Activated B cell treated with CpG ODN at 0.5 μM for 24 hours (primary cell): ENCODE measurements at regions not wholly inside any gene's neighbourhood (a gene's known extent, or its start where the extent isn't known, plus 50 kb on each side); places are given as distances from the start of the nearest gene placed in this dataset.

Experiments used
- ATAC-seq: fragments of 200-7000 bp; cut with Tn5 transposase; one replicate; pipeline ENCODE4 v1.10.0; 2021; ENCODE audit warnings: low read depth, mild to moderate bottlenecking, moderate library complexity
- CTCF ChIA-PET: fragments of 350-600 bp; sonication (Branson Sonifier 250); formaldehyde crosslinking; loops from one replicate; lab custom pipeline; 2021; ENCODE audit warnings: antibody characterized with exemption; lab: Charles Lee
- POLR2A ChIA-PET: fragments of 350-600 bp; sonication (Branson Sonifier 250); formaldehyde crosslinking; loops from one replicate; lab custom pipeline; 2021; ENCODE audit warnings: antibody characterized with exemption; lab: Charles Lee
- DNase-seq: peaks from one replicate; pipeline ENCODE4 v3.0.0; 2022
- H3K27ac Mint-ChIP-seq: one replicate; pipeline ENCODE4 v1.8.0; 2020; ENCODE audit warnings: mixed read lengths
- H3K27me3 Mint-ChIP-seq: one replicate; pipeline ENCODE4 v1.8.0; 2021; ENCODE audit warnings: mixed read lengths
- H3K36me3 Mint-ChIP-seq: one replicate; pipeline ENCODE4 v1.8.0; 2021; ENCODE audit warnings: low read depth, mixed read lengths
- H3K4me1 Mint-ChIP-seq: one replicate; pipeline ENCODE4 v1.8.0; 2021; ENCODE audit warnings: mixed read lengths
- H3K4me3 Mint-ChIP-seq: one replicate; pipeline ENCODE4 v1.8.0; 2020; ENCODE audit warnings: mild to moderate bottlenecking, mixed read lengths
- H3K9me3 Mint-ChIP-seq: one replicate; pipeline ENCODE4 v1.8.0; 2020; ENCODE audit warnings: mixed read lengths
- CTCF ChIP-seq: fragments of 200-600 bp; IDR thresholded peaks from one replicate; pipeline ENCODE4 v1.8.0; 2022; ENCODE audit warnings: antibody characterized with exemption, mild to moderate bottlenecking
- intact Hi-C: fragments of 100-400 bp; cut with micrococcal nuclease; formaldehyde crosslinking; loops from one replicate; pipeline ENCODE4 v1.15.1; 2024

DNA sequence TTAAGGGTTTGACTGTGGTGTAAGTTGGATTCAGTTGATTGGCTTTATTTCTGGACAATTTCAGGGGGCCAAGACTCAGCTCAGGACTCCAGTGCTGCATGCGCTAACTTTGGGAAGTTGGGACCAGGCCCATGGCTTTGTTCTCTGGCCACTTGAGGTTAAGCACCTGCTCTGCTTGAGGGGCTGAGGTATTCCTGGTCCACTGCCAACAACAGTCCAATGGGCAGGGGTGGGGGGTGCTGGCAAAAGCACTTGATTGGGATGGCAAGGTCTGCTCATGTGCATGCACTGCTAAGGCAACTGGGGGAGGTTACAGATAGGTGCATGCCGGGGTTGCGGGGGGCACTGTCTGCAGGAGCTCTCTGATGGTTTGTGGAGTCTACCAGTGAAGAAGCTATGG, 52.6 kb upstream of the ASB17 start:
- DNase-seq (no peak), ATAC-seq (no peak)
- Mint-ChIP-seq H3K4me1 (no peaks in the 10 kb centered on the region), H3K9me3 (peaks cover 5% of the 10 kb centered on the region), H3K27ac (no peak overlapping the region), H3K27me3 (peaks cover 5% of the 10 kb centered on the region), H3K4me3 (no peak overlapping the region), H3K36me3 (no peaks in the 10 kb centered on the region)
- POLR2A ChIA-PET, result no interaction called here
- CTCF ChIA-PET, result no interaction called here
- intact Hi-C loops, result no loop called here
- no peak for TF ChIP-seq CTCF

DNA sequence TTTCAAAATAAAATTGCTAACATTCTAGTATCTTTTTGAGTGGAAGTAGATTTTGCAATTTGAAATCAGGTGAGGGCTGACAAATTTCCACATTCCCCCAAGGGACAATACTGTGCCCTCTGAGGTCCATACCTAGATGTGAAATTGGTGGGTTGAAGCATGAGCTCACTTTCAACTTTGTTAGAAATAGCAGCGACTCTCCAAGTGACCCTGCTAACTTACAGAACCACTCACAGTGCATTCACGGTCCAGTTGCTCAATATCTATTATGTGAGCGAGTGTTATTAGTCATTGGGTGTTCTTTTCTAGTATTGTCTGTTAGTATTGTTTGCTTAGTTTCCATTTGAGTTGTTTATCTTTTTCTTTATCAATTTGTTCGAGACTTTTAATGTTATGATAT, 53.6 kb upstream of the ASB17 start:
- CTCF ChIA-PET, result interaction anchor here (1.1 kb wide), 1 partner anchor 10 kb away, joined by 3 read pairs; no protein-coding TSS in a partner anchor
- H3K36me3 Mint-ChIP-seq, result no peaks in the 10 kb centered on the region
- DNase-seq, result no peak

GRCh38 chr1:75986478-75986877, 54.3 kb upstream of the ASB17 start:
- peaks cover 5% of the 10 kb centered on the region for H3K9me3 Mint-ChIP-seq
- H3K4me3 Mint-ChIP-seq, result no peak overlapping the region
- intact Hi-C loops, result no loop called here
- H3K36me3 Mint-ChIP-seq, result no peaks in the 10 kb centered on the region
- no peak for ATAC-seq
- no peaks in the 10 kb centered on the region for H3K4me1 Mint-ChIP-seq
- ChIA-PET CTCF (interaction anchor here (1.1 kb wide), 1 partner anchor 10 kb away, joined by 3 read pairs; no protein-coding TSS in a partner anchor), POLR2A (no interaction called here)
- peaks cover 3% of the 10 kb centered on the region for H3K27me3 Mint-ChIP-seq
- TF ChIP-seq CTCF, result no peak
- no peak for DNase-seq
- no peak overlapping the region for H3K27ac Mint-ChIP-seq

More for the DNA sequence above, 53.6 kb upstream of the ASB17 start:
- Mint-ChIP-seq H3K27me3 (peaks cover 3% of the 10 kb centered on the region), H3K4me3 (no peak overlapping the region), H3K27ac (no peak overlapping the region), H3K9me3 (peaks cover 5% of the 10 kb centered on the region), H3K4me1 (no peaks in the 10 kb centered on the region)
- POLR2A ChIA-PET, result no interaction called here
- no peak for TF ChIP-seq CTCF
- intact Hi-C loops, result no loop called here
- no peak for ATAC-seq

- ATAC-seq (no peak), DNase-seq (no peak)
- intact Hi-C loops, result no loop called here
- H3K27me3 Mint-ChIP-seq, result peaks cover 3% of the 10 kb centered on the region
- ChIA-PET CTCF (no interaction called here), POLR2A (no interaction called here)
- H3K27ac Mint-ChIP-seq, result no peak overlapping the region
- H3K4me3 Mint-ChIP-seq, result no peak overlapping the region
- no peak for TF ChIP-seq CTCF
- H3K4me1 Mint-ChIP-seq, result no peaks in the 10 kb centered on the region
- H3K9me3 Mint-ChIP-seq, result peaks cover 2% of the 10 kb centered on the region
- no peaks in the 10 kb centered on the region for H3K36me3 Mint-ChIP-seq
Measured at GRCh38 chr1:75989121-75989520, 56.9 kb upstream of the ASB17 start.

DNA sequence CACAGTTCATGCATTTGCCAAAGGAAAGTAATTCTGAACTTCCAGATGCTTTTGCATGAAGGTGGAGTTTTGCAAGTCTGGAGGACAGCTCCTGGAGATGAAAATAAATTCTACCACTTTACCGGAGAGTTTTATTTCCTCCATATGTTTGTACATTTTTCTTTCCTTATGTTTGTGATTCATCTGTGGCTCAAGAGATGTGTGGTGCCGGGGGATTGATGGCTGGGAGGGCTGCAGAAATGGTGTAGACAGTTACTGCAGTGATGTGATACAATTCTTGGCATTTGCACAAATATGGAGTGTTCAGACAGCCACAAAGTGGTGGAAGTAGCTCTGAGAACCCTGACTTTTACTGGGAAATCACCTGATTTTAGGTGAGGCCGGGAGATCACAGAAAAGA, 58.5 kb upstream of the ASB17 start:
- intact Hi-C loops, result loop anchor here (1.0 to 10.0 kb wide), 5 partner anchors 164 to 1914 kb away; no protein-coding TSS in a partner anchor
- no peaks in the 10 kb centered on the region for H3K36me3 Mint-ChIP-seq
- no peak for ATAC-seq
- no peaks in the 10 kb centered on the region for H3K9me3 Mint-ChIP-seq
- H3K4me1 Mint-ChIP-seq, result no peaks in the 10 kb centered on the region
- H3K4me3 Mint-ChIP-seq, result no peak overlapping the region
- TF ChIP-seq CTCF, result no peak
- DNase-seq, result no peak
- ChIA-PET CTCF (interaction anchor here (0.6 to 2.0 kb wide), 4 partner anchors 13 to 1153 kb away, joined by 3 to 7 read pairs (median 4); no protein-coding TSS in a partner anchor), POLR2A (no interaction called here)
- no peak overlapping the region for H3K27ac Mint-ChIP-seq
- peaks cover 3% of the 10 kb centered on the region for H3K27me3 Mint-ChIP-seq
